Esophagus muscularis mucosa (tissue), 4 donors: ENCODE measurements at regions not wholly inside any gene's neighbourhood (a gene's known extent, or its start where the extent isn't known, plus 50 kb on each side); places are given as distances from the start of the nearest gene placed in this dataset.

ENCODE experiments used
- DNase-seq: peaks from one replicate; pipeline ENCODE4 v3.0.0-alpha.2; 2017; ENCODE audit errors: extremely low spot score
- H3K27ac ChIP-seq, 4 donors: fragments of 200-600 bp; sonication (generic); replicated peaks in 1 of 4; 1 replicate in 3 of 4; 2 replicates in 1 of 4; pipeline ENCODE4 v1.5.1; 2016 to 2019; ENCODE audit warnings: mild to moderate bottlenecking in 1 of 4
- H3K27me3 ChIP-seq, 4 donors: fragments of 200-600 bp; sonication (generic); one replicate each; pipeline versions ENCODE4 v1.5.1 to v1.6.0; 2016 to 2019
- H3K36me3 ChIP-seq, 4 donors: fragments of 200-600 bp; sonication (generic); one replicate each; pipeline ENCODE4 v1.5.1; 2016 to 2019
- H3K4me1 ChIP-seq, 4 donors: fragments of 200-600 bp; sonication (generic); one replicate each; pipeline ENCODE4 v1.5.1; 2016 to 2019
- H3K4me3 ChIP-seq, 4 donors: fragments of 200-600 bp; sonication (generic); 1 replicate in 2 of 4; 2 replicates in 2 of 4; pipeline ENCODE4 v1.5.1; 2016 to 2019; ENCODE audit warnings: mild to moderate bottlenecking in 4 of 4, moderate library complexity in 1 of 4
- H3K9me3 ChIP-seq, 4 donors: fragments of 200-600 bp; sonication (generic); 1 replicate in 3 of 4; 2 replicates in 1 of 4; pipeline ENCODE4 v1.5.1; 2016 to 2019
- CTCF ChIP-seq, 3 experiments: fragments of 200-600 bp in 2 of 3; fragments of 450-650 bp in 1 of 3; sonication (generic) in 2 of 3; IDR thresholded peaks; one replicate each; pipeline ENCODE4 v1.5.1; 2017 to 2019; ENCODE audit warnings: antibody characterized with exemption in 3 of 3, mild to moderate bottlenecking in 2 of 3, moderate library complexity in 1 of 3
- EP300 ChIP-seq: sonication (generic); formaldehyde crosslinking; IDR thresholded peaks from one replicate; pipeline ENCODE4 v1.6.1; 2017; ENCODE audit warnings: antibody characterized with exemption
- POLR2A ChIP-seq: fragments of 450-650 bp; IDR thresholded peaks from one replicate; pipeline ENCODE4 v1.6.1; 2017; ENCODE audit warnings: antibody characterized with exemption, moderate library complexity, mild to moderate bottlenecking, low read depth
- POLR2AphosphoS5 ChIP-seq, 2 donors: sonication (generic); formaldehyde crosslinking; IDR thresholded peaks; one replicate each; pipeline ENCODE4 v1.6.1; 2017; ENCODE audit warnings: antibody characterized with exemption in 2 of 2
- WGBS: methylation state at CpG from one replicate; pipeline ENCODE4 v1.1.5; 2018; 5-methylcytosine and 5-hydroxymethylcytosine counted together
- intact Hi-C: fragments of 100-400 bp; cut with DNase I; formaldehyde crosslinking; loops from one replicate; pipeline ENCODE4 v1.15.1; 2023

DNA sequence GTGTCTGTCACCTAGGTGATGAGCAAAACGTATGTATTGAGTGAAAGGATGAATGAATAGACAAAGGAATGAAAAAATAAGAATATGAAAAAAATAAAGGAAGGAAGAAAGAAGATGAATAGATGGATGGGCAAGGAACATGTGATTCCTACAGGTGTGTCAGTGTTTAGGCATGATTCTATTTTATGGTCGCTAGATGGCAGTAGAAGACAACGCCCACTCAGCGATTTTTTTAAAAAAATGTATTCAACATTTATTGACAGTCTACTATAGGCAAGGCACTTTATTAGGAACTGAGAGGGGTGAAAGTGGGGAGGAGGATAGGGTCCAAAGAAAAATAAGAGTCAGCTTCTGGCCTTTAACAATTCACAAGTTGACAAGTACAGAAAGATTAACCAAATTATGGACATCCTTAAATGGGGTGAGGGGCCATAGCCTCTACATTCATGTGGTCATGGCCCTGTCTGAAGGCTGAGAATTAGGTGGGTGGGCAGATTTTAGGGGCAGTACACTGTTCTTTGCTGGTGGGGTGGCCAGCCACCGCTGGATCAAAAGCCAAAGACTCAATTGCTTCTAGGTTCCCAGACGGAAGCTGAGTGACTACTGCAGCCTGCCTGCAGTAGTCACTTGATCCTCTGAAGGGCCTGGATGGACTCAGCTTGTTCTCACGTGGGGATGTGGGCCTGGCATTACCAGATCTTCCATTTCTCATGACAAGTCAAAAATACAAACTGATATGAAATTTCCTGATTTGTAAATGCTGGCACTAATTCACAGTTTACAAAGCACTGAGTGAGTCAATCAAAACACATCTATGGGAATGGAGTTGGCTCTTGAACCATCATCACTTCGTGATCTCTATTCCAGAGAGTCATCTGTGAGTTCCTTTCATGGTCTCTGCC is 83.9 kb downstream of the FASLG start:
- 25% methylated on average over 8 of the region's 8 CpGs for WGBS

DNA sequence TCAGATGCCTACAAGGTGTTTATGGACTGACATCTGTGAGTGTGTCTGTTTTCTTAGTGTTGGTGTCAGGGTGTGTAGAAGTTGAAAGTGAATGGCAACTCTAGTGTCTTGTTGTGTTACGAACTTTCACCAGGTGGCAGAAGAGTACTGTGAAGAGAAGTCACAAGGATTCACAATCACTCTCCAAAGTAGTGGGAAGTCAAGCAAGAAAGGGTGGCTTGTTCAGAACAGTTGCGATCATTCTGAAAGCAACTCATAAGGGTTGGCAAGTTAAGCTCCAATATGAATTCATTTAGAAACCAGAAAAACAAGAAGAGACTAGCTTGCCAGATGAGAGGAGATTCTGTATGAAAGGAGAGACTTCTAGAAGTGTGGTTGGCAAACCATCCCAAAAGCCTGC is 86.1 kb downstream of the FASLG start:
- Histone ChIP-seq H3K4me1 (peaks cover 0 to 24% (median 21%) of the 10 kb centered on the region in 4 donors), H3K36me3 (no peaks in the 10 kb centered on the region), H3K4me3 (no peak overlapping the region), H3K9me3 (no peaks in the 10 kb centered on the region), H3K27me3 (no peaks in the 10 kb centered on the region), H3K27ac (peak overlapping the region in 1 of 4 donors; percentile 36)
- TF ChIP-seq CTCF (IDR thresholded peaks at IDR 0.05): peak; percentile 46 to 56 (median 54)
- no peak for TF ChIP-seq POLR2AphosphoS5 (IDR thresholded peaks at IDR 0.05)
- 14% methylated on average over 2 of the region's 2 CpGs for WGBS
- intact Hi-C loops: loop anchor here (5.0 to 10.0 kb wide), 3 partner anchors 77 to 1080 kb away; partner anchors contain the start of genes CENPL and DARS2
- no peak for DNase-seq

More for the DNA sequence above, 83.9 kb downstream of the FASLG start:
- no peak for DNase-seq
- Histone ChIP-seq H3K27me3 (no peaks in the 10 kb centered on the region), H3K9me3 (no peaks in the 10 kb centered on the region), H3K27ac (no peak overlapping the region), H3K4me1 (peaks cover 0 to 24% (median 21%) of the 10 kb centered on the region in 4 donors), H3K36me3 (no peaks in the 10 kb centered on the region), H3K4me3 (no peak overlapping the region)
- intact Hi-C loops: loop anchor here (10.0 kb wide), 2 partner anchors 672 to 1082 kb away; partner anchors contain the start of genes CENPL and DARS2
- TF ChIP-seq CTCF (IDR thresholded peaks at IDR 0.05) (peak; percentile 56 to 76 (median 62)), POLR2A (no peak)

DNA sequence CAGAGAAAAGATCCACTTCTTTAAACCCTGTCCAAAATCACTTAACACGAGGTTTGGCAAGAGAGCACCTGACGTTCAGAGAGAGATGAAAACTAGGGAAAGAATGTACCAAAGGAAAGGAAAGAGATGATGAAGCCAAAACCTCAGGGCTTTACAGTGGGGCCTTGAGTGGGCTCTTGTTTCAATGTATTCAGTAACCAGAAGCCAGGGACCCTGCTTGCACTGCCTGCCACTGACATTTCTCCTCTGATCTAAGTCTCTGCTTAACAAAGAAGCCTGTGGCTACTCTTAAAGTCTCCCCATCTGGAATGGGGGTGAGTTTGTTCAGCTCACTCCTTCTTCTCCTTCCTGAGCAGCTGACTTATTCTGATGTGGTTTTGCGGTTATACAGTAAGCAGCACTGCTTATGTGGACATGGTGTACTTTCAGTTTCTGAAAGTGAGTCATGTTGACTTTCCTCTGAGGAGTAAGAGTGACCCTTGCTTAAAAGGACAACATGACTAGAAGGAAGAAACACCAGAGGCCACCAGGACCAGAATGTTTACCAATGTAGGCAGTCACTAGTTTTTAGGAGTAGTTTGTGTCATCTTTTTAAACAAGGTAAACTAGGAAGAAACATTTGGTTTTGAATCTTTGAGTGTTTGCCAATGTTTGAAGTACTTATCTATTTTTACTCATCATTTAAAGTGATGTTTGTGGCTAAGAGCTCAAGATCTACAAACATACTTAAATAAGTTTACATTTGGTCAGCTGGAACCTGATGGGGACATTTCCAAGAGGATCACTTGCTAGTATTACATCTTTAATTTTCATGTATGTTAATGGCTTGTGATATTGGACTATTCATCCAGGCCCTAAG is 87.4 kb downstream of the FASLG start:
- Histone ChIP-seq H3K4me1 (peaks cover 0 to 24% (median 21%) of the 10 kb centered on the region in 4 donors), H3K27ac (peak overlapping the region; percentile 34 to 69 (median 43)), H3K27me3 (no peaks in the 10 kb centered on the region), H3K36me3 (no peaks in the 10 kb centered on the region), H3K9me3 (no peaks in the 10 kb centered on the region), H3K4me3 (no peak overlapping the region)
- WGBS: 39% methylated on average over 3 of the region's 3 CpGs
- no peak for TF ChIP-seq EP300
- peak; percentile 57 to 69 for TF ChIP-seq POLR2AphosphoS5 (IDR thresholded peaks at IDR 0.05)
- intact Hi-C loops: loop anchor here (2.0 to 10.0 kb wide), 4 partner anchors 76 to 1078 kb away; partner anchors contain the start of genes CENPL and DARS2
- DNase-seq: no peak

DNA sequence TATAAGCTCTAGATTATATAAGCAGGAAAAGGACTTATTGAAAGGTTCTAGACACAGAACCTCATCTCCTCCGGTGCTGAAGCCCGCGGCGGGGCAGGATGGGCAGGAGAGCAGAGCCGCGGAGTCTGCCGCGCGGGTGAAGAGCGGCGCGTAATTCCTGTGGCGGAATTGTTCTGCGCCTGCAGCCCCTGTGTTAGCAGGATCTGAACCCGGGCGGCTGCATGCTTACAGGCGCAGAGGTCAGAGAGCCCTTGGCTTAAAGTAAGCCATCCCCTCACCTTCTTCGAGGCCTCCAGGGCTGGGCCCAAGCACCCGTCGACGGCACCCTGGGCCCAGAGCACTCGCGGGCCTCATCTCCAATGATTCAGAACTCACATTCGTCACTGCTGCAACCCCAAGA is 89.3 kb downstream of the FASLG start:
- no peaks in the 10 kb centered on the region for H3K36me3 ChIP-seq
- H3K27me3 ChIP-seq: no peaks in the 10 kb centered on the region
- no peak overlapping the region for H3K27ac ChIP-seq
- no peak for DNase-seq
- H3K4me1 ChIP-seq: peaks cover 0 to 24% (median 21%) of the 10 kb centered on the region in 4 donors
- WGBS: 95% methylated on average over 23 of the region's 24 CpGs
- TF ChIP-seq POLR2AphosphoS5 (IDR thresholded peaks at IDR 0.05) (no peak), CTCF (IDR thresholded peaks at IDR 0.05) (no peak), EP300 (no peak), POLR2A (no peak)
- H3K4me3 ChIP-seq: no peak overlapping the region
- no peaks in the 10 kb centered on the region for H3K9me3 ChIP-seq
- intact Hi-C loops: loop anchor here (5.0 to 10.0 kb wide), 3 partner anchors 74 to 1077 kb away; partner anchors contain the start of genes CENPL and DARS2

DNA sequence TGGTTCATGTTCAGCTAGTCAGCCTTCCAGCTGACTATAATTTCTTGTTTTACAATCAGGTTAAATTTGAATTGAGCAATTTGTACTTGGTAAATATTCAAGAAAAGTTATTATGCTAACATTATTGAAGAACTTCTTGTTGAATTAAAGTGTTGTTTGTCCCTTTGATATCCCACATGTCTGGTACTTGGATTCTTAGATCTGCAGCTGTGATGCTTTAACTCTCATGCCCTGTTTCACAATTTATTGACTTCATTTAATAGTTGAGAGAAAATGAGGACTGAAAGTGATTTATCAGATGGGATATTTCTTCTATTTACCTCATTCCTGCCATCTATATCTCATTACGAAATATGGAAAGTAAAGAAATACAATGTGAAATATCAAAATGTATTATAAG is 92.8 kb downstream of the FASLG start:
- H3K27ac ChIP-seq: no peak overlapping the region
- no peak overlapping the region for H3K4me3 ChIP-seq
- no peak for DNase-seq
- H3K27me3 ChIP-seq: no peaks in the 10 kb centered on the region
- 71% methylated on average over 1 of the region's 1 CpG for WGBS
- peaks cover 0 to 5% (median 2%) of the 10 kb centered on the region in 4 donors for H3K4me1 ChIP-seq
- TF ChIP-seq CTCF (IDR thresholded peaks at IDR 0.05) (no peak), POLR2A (no peak), EP300 (no peak), POLR2AphosphoS5 (IDR thresholded peaks at IDR 0.05) (no peak)
- intact Hi-C loops: no loop called here
- H3K36me3 ChIP-seq: no peaks in the 10 kb centered on the region
- H3K9me3 ChIP-seq: no peaks in the 10 kb centered on the region
